CD4-positive, alpha-beta T cell treated with Interferon alpha-2 for 1 hour (primary cell): ENCODE measurements at regions not wholly inside any gene's neighbourhood (a gene's known extent, or its start where the extent isn't known, plus 50 kb on each side); places are given as distances from the start of the nearest gene placed in this dataset.

Experiments
- DNase-seq, 2 donors: peaks; one replicate each; pipeline ENCODE4 v3.0.0-alpha.2; 2020 to 2022

DNA sequence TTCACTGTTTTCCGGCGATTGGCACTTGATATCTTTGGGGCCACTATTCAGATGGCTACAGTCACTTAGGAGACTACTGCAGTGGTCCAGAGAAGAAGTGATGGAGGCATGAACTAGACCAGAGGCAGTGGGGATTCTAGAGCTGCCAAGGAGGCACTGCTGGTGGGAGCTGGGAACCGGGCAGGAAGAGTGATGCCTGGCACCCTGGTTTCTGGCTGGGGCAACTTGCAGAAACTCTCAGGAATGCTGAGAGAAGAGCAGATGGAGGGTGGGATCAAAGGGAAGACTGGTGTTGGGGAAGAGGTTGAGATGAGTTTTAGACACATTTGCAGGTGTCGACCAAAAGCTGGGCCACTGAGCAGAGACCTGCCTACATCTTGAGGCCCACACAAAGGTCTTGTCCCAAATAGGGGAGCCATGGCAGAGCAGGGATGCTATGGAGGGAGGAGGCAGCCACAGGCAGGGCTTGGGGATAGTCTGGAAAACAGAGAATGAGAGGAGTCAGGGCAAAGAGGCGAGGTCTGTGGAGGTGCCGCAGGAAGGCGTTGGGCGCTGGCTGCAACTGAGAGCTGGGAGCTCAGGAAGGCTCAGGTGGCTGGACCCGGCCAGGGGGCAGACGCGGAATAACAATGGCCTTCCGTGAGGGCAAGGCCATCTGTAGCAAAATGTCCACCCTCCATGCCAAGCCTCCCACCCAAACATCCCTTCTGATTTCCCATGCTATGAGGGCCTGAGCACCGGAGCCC is 118.9 kb downstream of the TOMM20 start:
- DNase-seq = no peak

DNA sequence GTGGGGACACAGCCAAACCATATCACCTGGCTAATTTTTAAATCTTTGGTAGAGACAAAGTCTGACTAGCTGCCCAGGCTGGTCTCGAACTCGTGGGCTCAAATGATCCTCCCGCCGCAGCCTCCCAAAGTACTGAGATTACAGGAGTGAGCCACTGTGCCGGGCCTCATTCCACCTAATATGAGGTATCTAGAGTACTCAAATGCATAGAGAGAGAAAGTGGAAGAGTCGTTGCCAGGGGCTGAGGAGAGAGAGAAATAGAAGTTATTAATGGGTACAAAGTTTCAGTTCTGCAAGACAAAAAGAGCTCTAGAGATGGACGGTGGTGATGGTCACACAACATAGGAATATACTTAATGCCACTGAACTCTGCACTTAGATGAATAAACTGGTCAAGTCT is 119.6 kb downstream of the TOMM20 start:
- no peak for DNase-seq

DNA sequence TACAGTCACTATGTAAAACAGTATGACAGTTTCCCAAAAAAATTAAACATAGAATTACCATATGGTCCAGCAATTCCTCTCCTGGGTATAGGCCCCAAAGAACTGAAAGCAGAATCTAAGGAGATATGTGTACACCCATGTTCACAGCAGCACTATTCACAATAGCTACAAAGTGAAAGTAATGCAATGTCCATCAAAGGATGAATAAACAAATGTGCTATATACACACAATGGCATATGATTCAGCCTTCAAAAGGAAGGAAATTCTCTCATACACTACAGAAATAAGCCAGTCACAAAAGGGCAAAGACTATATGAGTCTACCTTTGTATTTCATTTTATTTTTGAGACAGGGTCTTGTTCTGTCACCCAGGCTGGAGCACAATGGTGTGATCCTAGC is 120.4 kb downstream of the TOMM20 start:
- no peak for DNase-seq

DNA sequence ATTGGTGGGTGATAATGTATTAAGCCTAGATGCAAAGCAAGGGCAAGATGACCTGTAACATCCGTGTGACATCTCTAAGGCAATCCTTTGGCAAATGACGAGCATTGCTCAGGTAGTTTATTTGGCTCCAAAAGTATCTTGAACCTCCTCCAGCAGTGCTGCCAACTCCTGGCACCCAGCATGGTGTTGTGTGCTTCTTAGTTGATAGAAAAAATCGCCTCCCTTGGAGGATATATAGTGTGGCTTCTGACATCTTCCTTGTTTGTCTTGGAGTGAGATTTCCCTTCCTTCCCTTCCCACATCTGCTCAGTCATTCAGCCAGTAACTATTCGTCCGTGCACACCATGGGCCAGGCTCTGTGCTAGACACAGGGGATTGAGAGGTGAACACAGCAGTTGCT is 121.8 kb downstream of the TOMM20 start:
- DNase-seq = no peak

DNA sequence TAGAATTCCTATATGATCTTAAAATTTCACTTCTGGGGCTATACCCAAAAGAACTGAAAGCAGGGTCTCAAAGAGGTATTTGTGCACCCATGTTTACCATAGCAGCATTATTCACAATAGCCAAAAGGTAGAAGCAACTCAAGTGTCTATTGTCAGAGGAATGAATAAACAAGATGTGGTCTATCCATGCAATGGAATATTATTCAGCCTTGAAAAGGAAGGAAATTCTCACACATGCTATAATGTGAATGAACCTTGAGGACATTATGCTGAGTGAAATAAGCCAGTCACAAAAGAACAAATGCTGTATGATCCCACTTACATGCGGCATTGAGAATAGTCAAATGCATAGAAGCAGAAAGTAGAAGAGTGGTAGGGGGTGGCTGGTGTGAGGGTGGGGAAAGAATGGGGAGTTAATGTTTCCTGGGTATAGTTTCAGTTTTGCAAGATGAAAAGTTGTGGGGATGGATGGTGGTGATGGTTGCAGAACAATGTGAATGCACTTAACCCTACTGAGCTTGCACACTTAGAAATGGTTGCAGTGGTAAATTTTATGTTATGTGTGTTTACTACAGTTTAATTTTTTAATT is 122.4 kb downstream of the TOMM20 start:
- no peak for DNase-seq

DNA sequence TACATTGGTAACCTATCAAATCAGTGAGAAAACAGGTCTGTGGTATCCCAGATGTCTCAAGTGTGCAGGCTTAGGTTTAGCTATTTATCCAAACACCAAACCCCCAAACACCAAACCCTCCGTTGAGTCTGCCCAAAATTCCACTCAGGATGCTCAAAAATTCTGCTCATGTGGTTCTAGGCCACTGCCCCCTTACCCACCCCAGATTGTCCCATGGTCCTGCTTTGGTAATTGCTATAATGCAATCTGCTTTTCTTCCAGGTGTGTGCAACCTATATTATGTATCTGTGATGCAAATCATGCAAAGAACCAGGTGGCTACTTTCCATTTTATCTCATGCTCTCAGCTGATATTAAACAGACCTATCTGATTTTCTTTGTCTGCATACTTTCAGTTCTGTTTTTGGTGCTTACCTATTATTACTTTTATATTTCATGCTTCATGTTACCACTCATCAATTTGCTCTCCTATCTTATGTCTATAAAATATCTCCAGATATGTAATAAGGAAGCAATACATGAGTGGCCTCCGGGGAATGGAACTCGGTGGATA is 123.7 kb downstream of the TOMM20 start:
- DNase-seq = no peak

DNA sequence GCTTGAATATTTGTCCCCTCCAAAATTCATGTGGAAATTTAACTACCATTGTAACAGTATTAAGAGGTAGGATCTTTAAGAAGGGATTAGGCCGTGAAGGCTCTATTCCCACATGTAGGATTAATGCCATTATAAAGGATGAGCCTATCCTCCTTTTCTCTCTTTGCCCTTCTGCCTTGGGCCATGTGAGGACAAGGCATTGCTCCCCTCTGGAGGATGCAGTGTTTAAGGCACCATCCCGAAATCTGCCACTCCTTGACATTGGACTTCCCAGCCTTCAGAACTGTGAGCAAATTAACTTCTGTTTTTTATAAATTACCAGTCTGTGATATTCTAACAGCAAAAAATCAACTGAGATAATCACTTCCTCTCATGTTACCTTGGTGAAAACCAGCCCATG is 124.4 kb downstream of the TOMM20 start:
- DNase-seq = no peak

DNA sequence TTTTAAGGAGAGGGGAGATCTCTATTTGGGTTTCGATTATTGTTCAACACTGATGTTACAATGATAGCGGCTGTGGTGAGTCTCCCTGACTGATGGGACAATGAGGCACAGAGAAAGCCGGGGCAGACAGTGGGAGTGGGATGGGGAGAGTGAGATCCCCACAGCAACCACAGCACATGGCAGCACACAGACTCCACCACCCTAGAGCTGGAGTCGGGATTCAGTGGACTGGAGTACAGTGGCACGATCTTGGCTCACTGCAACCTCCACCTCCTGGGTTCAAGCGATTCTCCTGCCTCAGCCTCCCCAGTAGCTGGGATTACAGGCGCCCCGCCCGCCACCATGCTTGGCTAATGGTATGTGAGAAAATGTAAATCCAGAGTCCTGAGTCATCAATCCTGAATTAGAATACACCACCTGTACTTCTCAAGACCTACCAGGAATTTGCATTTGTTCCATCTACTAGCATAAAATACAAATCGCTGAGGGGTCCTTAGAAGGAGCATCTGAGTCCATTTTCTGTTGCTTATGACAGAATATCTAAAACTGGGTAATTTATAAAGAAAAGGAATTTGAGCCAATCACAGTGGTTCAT is 125.8 kb downstream of the TOMM20 start:
- no peak for DNase-seq

DNA sequence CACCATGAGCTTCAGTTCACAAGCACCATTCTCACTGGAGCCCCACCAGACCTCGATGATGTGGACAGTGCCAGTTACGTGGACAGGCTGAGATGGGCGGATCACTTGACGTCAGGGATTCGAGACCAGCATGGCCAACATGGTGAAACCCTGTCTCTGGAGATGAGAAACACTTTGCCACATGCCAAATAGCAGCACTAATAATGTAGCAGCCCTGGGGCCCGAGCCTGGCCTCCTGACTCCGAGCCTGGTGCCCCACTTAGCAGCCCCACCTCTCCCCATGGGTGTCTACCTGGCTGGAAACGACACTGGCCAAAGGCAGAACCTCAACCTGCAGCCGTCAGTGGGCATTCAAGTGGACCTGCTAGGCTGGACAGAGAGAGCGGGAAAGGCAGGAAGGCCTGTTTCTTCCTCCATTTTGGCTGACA is 129.1 kb downstream of the TOMM20 start:
- no peak for DNase-seq

DNA sequence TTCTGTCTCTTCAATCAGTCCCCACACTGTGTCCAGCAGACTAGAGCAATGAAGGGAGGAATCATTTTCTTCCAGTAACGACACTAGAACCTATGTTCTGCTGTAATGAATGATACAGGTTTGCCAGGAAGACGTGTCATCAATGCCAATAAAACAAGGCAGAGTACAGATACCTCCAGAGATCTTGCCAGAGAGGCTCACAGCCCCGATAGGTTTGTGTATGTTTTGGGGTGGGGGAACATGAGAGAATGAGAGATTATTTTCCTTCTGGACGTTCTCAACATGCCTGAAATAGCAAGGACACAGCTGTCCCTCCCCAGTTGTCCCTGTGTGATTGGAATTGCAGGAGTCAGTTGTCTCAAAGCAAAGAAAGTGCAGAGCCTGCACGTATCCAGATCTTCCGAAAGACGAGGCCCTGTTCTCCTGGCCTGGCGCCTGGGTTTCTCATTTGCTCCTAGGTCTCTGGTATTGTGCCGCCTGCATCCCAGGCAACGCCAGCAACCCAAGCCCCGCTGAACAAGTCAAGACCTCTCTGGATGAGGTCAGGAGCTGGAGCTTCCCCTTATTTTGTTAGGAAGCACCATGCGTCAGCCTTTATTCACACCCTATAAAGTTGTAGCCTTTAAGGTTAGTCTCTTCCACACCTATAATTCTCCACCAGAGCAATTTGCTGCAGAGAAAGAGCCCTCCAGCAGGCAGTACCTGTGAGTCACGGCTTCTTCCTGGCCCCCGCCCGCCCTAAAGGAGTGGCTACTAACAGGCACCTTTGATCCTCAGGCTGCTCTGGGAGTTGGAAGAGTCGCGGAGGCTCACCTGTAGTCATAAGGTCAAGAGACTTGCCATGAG is 130.5 kb downstream of the TOMM20 start:
- DNase-seq = no peak

DNA sequence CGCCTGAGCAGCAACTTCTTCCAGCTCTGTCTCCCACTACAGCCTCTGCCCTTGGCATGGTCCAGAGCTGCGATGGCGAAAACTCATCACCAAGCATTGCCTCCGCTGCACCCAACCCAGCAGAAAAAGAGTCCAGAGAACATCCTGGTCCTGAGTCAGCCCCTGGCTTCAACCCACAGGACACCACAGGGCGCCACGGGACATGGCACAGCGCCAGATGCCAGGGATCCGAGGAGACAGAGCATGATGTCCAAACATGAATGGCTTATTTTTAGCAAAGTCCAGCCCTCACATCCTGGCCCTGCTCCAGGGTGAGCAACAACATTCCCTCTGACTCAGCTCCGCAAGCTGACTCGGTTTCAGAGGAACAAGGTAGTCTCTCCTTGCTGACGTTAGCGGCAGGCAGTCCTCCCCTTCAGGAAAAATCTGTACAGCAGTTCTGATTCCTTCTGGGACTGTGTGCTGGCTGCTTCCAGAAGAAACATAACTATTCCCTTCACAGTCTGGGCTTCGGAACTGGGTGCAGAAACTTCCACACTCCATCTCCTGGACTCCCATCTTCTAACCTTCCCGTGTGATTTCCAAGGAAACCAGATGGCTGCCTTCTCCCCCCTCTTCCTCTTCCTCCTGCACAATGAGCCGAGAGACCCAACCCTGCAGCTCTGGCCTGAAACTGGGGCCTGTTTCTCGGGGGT is 131.3 kb downstream of the TOMM20 start:
- no peak for DNase-seq

DNA sequence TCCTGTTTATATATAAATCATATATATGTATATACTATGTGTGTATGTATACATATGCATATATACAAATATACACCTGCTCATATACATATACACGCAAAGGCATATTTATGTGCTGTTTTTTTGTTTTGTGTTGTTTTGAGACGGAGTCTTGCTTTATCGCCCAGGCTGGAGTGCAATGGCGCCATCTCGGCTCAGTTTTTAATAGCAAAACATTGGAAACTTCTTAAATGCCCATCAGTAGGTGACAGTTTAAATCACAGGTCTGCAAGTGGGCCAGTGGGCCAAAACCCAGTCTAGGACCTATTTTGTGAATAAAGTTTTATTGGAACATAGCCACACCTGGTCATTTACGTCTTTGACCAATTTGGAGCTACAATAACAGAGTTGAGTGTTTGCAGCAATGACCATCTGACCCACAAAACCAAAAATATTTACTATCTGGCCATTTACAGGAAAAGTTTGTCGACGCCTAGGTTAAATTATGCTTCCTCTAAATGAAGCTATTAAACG is 132.3 kb downstream of the TOMM20 start:
- no peak for DNase-seq

DNA sequence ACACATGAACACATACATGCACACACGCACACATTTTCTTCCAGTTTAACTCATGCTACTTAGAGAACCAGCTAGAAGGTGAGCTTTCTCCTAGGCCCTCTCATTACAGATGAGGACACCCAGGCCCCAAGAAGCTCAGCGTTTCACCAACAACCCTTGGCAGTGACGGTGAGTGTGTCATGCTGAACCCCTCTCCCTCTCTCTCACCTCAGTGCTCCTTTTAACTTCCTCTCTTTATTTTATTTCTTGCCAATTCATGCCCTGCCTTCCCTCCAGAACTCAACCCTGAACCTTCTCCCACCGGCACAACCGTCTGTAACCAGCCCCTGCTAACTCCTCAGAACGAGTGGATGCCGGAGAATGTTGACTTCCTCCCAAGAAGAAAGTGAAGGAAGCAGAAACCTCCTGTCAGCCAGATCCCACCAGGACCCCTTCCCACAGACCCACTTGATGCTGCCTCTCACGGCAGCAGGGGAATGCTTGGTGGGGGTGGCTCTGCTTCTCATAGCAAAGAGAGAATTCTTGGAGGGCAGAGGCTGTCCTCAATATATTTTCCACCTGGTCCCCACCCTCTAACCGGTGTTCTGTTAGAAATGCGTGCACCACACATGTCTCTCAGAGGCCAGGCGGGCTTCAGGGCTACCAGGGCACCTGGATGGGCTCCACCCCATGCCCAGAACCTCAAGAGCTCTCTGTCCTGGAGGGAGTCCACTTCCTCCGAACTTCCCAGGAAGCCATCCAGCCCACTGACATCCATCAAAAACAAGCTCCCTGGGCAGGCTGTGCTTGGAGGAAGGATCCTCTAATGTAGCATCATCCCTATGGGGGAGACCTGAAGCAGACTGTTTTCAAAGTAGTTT is 134.0 kb downstream of the TOMM20 start:
- DNase-seq = no peak

DNA sequence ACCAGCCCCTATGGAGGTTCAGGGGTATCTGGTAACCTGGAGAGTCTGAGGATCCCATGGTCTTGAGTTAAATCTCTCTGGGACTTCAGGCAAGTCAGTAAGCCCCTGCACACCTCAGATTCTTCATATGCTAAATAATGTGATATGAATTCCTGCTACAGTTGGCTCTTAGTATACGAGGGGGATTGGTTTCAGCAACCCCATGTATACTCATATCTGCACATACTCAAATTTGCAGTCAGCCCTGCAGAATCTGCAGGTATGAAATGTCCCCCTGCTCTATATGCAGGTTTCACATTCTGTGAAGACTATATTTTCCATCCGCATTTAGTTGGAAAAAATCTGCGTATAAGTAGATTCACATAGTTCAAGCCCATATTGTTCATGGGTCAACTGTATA is 136.6 kb downstream of the TOMM20 start:
- DNase-seq = no peak

DNA sequence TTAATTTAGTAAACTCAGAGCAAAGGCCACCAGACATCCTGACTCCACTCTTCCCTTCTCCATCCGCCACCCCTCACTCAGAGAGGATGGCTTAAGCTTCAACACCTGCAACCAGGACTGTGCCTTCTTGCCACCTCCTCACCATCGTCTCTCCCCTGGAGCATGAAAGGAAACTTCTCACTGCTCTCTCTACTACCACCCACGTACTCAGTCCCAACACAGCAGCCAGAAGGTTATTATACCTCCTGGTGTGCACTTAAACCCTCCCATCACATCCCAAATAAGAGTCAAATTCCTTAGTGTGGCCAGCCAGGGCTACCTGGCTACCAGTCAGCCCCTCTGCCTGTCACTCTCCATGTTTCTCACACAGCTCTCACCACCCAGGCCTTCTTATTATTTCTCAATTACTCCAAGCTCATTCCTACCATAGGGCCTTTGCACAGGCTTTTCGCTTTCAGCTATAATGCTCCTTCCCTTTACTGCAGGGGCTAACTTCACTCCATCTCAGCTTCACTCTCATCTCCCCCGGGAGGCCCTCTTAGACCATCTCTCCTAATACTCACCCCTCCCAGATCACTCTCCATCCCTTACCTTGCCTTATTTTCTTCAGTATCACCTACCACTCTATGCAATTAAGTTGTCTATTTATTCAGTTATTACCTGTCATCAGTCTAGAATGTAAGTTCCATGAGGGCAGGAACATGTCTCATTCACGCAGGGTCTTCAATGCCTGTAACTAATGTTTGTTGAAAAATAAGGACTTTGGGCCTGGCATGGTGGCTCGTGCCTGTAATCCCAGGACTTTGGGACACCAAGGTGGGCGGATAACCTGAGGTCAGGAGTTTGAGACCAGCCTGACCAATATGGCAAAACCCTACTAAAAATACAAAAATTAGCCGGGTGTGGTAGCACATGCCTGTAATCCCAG is 137.5 kb downstream of the TOMM20 start:
- no peak for DNase-seq

DNA sequence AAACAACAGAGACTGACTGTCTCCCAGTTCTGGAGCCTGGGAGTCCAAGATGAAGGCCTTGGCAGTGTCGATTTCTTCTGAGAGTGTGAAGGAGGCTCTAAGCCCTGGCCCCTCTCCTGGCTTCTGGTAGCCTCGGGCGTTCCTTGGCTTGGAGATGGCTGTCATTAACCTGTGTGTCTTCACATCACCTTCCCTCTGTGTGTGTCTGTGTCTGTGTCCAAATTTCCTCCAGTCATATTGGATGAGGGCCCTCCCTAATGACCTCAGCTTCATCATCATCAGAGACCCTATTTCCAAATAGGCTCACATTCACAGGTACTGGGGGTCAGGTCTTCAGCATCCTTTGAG is 138.3 kb downstream of the TOMM20 start:
- no peak for DNase-seq

DNA sequence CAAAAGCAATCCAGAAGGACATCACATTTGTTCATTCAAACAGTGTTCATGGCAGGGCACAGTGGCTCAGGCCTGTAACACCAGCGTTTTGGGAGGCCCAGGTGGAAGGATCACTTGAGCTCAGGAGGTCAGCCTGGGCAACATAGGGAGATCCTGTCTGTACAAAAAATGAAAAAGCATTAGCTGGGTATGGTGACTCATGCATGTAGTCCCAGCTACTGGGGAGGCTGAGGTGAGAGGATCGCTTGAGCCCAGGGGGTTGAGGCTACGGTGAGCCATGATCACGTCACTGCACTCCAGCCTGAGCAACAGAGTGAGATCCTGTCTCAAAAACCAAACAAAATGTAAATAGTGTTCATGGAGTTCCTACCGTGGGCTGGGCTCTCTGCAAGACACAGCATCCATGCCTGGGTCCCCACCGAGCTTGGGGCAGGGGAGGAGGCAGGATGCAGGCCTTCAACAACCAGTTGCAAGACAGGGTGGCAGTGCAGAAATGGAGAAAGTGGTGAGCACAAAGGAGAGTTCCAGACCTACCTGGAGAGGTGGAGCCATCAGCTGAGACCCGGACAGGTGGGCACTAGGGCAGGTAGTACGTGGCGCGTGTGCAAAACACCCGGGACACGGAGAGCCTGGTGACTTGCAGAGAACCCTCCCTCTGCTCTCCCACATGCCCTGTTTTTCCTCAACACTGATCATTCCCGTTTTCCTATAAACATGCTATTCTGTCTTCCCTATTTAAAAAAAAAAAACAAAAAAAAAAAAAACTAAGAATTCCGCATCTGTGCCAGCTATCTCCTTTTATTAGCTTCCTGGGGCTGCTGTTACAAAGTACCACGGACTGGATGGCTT is 138.9 kb downstream of the TOMM20 start:
- no peak for DNase-seq

DNA sequence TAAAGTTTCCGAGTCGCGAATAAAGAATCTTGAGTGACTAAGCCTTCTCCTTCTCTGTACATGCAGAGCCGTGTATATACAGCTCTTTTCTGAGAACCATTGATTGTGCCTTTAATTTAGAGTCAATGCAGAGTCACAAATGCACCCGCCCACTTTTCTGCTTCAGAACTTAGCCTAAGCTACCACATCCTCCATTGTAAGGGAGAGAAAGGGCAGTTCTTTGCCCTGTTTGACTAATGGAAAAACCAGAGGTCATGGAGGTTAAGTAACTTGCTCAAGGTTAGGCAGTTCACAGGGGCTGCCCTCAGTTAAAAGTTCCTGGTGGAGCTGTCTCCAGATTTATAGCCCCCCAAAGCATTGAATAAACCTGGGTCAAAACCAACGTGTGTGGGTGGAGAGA is 139.6 kb downstream of the TOMM20 start:
- DNase-seq = no peak

DNA sequence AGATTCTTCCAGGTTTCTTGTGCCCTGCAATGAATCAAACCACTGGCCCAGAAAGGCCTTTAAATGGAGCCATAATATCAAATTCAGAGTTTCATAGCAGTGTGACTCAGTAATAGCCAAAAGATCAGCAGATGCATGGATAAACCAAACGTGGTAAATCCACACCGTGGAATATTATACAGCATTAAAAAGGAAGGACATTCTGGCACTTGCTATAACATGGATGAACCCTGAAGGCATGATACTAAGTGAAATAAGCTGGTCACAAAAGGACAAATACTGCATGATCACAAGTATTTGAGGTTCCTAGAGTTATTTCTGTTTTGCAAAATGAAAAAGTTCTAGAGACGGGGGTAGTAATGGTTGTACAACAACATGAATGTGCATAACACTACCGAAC is 140.1 kb downstream of the TOMM20 start:
- no peak for DNase-seq

DNA sequence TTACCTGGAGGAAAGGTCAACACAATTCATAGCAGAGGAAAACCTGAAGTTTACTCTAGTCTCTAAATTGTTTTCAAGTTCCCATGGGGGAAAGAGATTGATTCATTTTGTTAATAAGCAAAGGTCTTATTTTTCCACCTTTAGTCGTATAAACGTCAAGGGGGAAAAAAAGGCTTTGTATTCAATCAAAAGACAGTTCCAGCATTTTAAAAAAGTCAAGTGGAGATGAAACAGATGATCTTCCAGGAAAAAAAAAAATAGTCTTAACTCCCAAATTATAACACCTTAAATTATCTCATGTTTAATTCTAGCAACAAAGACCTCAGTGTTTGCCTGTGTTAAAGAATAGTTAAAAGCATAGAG is 140.5 kb downstream of the TOMM20 start:
- no peak for DNase-seq
